Large intestine (tissue), 3 donors: ENCODE measurements at regions not wholly inside any gene's neighbourhood (a gene's known extent, or its start where the extent isn't known, plus 50 kb on each side); places are given as distances from the start of the nearest gene placed in this dataset.

Experiments used
- DNase-seq, 2 donors: peaks; one replicate each; pipeline versions ENCODE4 v3.0.0 to v3.0.0-alpha.2; 2013
- H3K27ac ChIP-seq: one replicate; pipeline ENCODE4 v1.5.1; 2013; ENCODE audit warnings: low read length
- H3K27me3 ChIP-seq: 2 replicates; pipeline ENCODE4 v1.6.1; 2013; ENCODE audit warnings: low read length; ENCODE audit not compliant: control insufficient read depth, insufficient read depth
- H3K36me3 ChIP-seq: 2 replicates; pipeline ENCODE4 v1.6.1; 2013; ENCODE audit warnings: low read length; ENCODE audit not compliant: control insufficient read depth, insufficient read depth
- H3K4me1 ChIP-seq: one replicate; pipeline ENCODE4 v1.6.1; 2013; ENCODE audit warnings: low read length; ENCODE audit not compliant: control insufficient read depth, insufficient read depth
- H3K4me3 ChIP-seq: one replicate; pipeline ENCODE4 v1.5.1; 2013; ENCODE audit warnings: low read length
- H3K9me3 ChIP-seq: one replicate; pipeline ENCODE4 v1.6.1; 2013; ENCODE audit warnings: mild to moderate bottlenecking, low read depth, low read length, moderate library complexity; ENCODE audit not compliant: control insufficient read depth
- WGBS: methylation state at CpG from one replicate; pipeline ENCODE4 v1.1.5; 2013; ENCODE audit warnings: low lambda C conversion rate; ENCODE audit not compliant: insufficient coverage; 5-methylcytosine and 5-hydroxymethylcytosine counted together

DNA sequence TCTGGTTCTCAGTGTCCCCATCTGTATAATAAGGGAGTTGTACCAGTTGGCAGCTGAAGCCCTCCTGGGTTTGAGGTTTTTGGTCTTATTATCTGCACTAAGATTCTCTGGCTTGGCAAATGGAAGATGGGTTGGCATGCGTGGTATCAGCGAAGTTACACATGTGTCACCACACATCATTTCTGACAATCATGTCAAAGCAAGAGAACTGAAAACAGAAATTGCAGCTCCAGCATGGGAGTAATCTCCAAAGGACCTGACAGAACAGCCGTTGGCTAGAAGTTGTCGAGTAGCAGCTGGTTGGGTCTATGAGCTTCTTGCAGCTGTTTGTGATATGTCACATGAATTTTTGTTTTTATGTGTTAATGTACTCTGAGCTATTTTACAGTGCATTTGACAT, 317.4 kb downstream of the SLC4A3 start:
- Histone ChIP-seq H3K27me3 (no peaks in the 10 kb centered on the region), H3K36me3 (no peaks in the 10 kb centered on the region)
- WGBS, result 100% methylated on average over 2 of the region's 4 CpGs

DNA sequence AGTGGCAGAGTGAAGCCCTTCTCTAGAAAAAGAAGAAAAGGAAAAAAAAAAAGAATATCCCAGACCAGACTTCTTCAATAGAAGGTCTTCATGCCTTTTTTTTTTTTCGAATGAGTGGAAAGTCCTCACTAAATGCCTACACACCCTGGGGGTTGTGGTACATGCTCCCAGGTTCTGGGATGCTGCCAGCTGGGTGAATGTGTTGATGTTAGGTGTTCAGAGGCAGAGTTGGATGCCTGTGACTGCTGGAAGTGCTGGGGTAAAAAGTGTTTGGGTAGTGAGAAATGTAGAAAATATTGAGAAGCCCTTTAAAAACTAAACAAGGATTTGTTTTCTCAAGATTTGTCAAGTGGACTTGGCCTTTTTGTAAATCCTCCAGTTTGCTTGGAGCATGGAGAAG, 318.6 kb downstream of the SLC4A3 start:
- Histone ChIP-seq H3K27me3 (no peaks in the 10 kb centered on the region), H3K27ac (no peak overlapping the region), H3K4me1 (no peaks in the 10 kb centered on the region), H3K36me3 (no peaks in the 10 kb centered on the region), H3K9me3 (no peaks in the 10 kb centered on the region), H3K4me3 (no peak overlapping the region)
- WGBS, result no CpG with 5 or more reads among the region's 1 CpG
- DNase-seq, result no peak

More for the DNA sequence above, 317.4 kb downstream of the SLC4A3 start:
- DNase-seq, result no peak
- Histone ChIP-seq H3K9me3 (no peaks in the 10 kb centered on the region), H3K4me3 (no peak overlapping the region), H3K4me1 (no peaks in the 10 kb centered on the region), H3K27ac (no peak overlapping the region)

GRCh38 chr2:219946529-219946928, 319.1 kb downstream of the SLC4A3 start:
- H3K4me1 ChIP-seq, result no peaks in the 10 kb centered on the region
- H3K36me3 ChIP-seq, result no peaks in the 10 kb centered on the region
- DNase-seq, result no peak
- H3K9me3 ChIP-seq, result no peaks in the 10 kb centered on the region
- H3K4me3 ChIP-seq, result no peak overlapping the region
- no peak overlapping the region for H3K27ac ChIP-seq
- no peaks in the 10 kb centered on the region for H3K27me3 ChIP-seq

DNA sequence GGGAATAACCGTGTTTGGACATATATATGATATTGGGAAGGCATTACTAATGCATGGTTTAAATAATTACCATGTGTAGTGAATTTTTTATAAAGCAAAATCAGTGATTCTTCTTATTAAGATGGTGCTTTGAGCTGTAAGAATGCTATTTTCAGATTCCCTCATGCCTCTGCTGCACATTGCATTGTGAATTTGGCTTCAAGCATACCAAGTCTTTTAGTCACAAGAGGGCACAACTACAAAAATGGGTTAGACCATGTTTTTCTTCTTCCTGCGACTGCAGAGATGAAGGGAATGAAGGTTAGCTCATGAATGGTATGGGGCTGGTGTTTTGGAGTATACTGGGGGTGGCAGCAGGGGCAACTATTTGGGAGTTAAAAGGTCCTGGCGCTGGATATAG, 320.1 kb downstream of the SLC4A3 start:
- Histone ChIP-seq H3K27me3 (no peaks in the 10 kb centered on the region), H3K4me1 (no peaks in the 10 kb centered on the region), H3K9me3 (no peaks in the 10 kb centered on the region), H3K4me3 (no peak overlapping the region), H3K27ac (no peak overlapping the region), H3K36me3 (no peaks in the 10 kb centered on the region)
- no peak for DNase-seq
- 83% methylated on average over 1 of the region's 3 CpGs for WGBS

DNA sequence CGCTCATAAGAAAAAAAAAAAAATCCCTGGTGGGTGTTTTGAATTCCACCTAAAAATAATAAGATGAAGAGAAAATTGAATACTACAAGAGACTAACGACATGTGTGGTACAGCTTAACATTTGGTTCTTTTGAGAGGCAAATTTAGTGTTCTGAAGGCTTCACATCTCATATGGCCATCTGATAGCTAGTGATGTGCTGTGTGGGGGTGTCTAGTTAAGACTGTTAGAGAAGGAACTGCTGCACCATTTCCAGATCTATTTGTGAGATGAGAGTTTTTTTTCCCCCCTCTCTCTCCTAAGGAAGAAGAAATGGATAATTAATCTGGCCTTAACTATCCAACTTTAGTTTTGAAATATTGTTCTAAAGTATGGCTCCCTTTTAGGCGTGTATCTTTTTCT, 321.6 kb downstream of the SLC4A3 start:
- Histone ChIP-seq H3K36me3 (no peaks in the 10 kb centered on the region), H3K4me1 (no peaks in the 10 kb centered on the region), H3K4me3 (no peak overlapping the region), H3K27me3 (no peaks in the 10 kb centered on the region), H3K9me3 (no peaks in the 10 kb centered on the region), H3K27ac (no peak overlapping the region)
- 100% methylated on average over 1 of the region's 3 CpGs for WGBS
- no peak for DNase-seq

DNA sequence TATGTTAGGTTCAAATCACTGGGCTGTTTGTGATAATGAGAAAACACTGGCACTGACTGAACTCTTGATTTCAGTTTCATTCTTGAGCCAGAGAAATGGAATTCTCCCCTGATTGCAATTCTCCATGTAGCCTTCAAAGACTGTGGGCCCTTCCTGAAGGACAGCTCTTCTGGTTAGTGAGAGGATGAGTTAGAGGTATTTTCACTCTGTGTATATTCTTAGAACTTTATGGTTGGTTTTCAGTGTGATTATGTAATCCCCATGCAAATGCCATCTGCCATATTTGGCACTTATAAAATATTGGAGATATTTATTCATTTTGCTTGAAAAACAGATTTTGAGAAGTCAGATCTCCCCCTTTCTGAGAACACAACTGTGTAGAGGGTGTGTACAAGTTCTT, 323.7 kb downstream of the SLC4A3 start:
- Histone ChIP-seq H3K4me1 (no peaks in the 10 kb centered on the region), H3K27me3 (no peaks in the 10 kb centered on the region), H3K36me3 (no peaks in the 10 kb centered on the region)

DNA sequence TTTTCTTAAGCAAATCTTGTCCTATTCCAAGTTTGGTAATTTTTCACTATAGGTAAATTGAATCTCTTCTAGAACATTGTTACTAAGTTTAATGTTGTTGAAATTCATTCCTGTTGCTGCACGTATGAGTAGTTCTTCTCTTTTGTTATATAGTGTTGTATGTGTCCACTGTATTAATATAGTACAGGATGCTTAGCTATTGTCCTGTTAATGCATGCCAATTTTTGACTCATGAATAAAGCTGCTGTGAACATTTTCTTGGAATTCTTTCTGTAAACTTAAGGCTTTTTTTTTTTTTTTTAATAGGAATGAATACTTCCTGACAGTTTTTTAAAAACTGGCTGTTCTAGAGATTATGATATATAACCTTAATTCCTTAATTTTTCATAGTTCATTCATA, 326.9 kb downstream of the SLC4A3 start:
- H3K9me3 ChIP-seq, result peaks cover 10% of the 10 kb centered on the region
- no peaks in the 10 kb centered on the region for H3K27me3 ChIP-seq
- no peak for DNase-seq
- H3K4me3 ChIP-seq, result no peak overlapping the region
- H3K27ac ChIP-seq, result no peak overlapping the region
- WGBS, result no CpG with 5 or more reads among the region's 1 CpG
- no peaks in the 10 kb centered on the region for H3K36me3 ChIP-seq
- no peaks in the 10 kb centered on the region for H3K4me1 ChIP-seq

More for the DNA sequence above, 323.7 kb downstream of the SLC4A3 start:
- no peak for DNase-seq
- Histone ChIP-seq H3K27ac (no peak overlapping the region), H3K4me3 (no peak overlapping the region), H3K9me3 (peaks cover 5% of the 10 kb centered on the region)

GRCh38 chr2:219957820-219958219, 330.4 kb downstream of the SLC4A3 start:
- no CpG with 5 or more reads among the region's 1 CpG for WGBS
- Histone ChIP-seq H3K9me3 (peaks cover 10% of the 10 kb centered on the region), H3K27me3 (no peaks in the 10 kb centered on the region), H3K27ac (no peak overlapping the region), H3K36me3 (no peaks in the 10 kb centered on the region), H3K4me3 (no peak overlapping the region), H3K4me1 (no peaks in the 10 kb centered on the region)
- no peak for DNase-seq

DNA sequence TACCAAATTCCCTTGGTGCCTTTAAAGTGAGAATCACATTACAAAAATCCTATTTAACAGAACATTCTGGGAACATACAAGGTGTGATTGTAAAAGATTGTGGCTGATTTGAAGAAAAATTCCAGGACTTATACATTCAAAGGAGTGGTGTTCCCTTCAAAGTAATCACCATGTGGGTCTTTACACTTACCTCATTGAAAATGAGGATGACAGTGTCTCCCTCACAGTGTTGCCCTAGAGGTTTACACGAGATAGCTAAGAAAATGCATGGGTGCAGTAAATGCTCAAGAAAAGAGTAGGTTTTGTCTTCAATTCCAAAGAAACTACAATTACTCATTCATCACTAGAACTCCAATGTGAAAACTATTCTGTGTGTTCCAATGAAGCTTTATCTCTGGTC, 331.5 kb downstream of the SLC4A3 start:
- DNase-seq, result no peak
- H3K9me3 ChIP-seq, result peaks cover 10% of the 10 kb centered on the region
- no peaks in the 10 kb centered on the region for H3K27me3 ChIP-seq
- H3K4me1 ChIP-seq, result no peaks in the 10 kb centered on the region
- H3K27ac ChIP-seq, result no peak overlapping the region
- no CpG with 5 or more reads among the region's 1 CpG for WGBS
- H3K36me3 ChIP-seq, result no peaks in the 10 kb centered on the region
- H3K4me3 ChIP-seq, result no peak overlapping the region

DNA sequence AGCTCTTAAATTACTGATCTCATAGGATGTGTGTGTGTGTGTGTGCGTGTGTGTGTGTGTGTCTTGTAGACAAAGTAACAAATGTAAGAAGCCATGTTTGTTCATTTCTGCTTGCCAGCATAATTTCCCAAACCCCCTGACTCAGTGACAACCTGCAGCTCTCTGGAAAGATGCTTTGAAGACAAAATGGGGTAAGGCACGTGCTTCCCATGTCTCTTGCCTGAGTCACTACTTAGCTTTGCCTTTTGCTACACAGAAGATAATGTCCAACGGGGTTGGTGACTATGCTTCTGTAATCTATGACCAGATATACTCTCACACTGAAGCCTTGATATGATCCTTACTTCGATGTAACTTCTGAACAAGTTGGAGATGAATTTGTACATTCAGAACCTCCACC, 332.0 kb downstream of the SLC4A3 start:
- Histone ChIP-seq H3K9me3 (peaks cover 10% of the 10 kb centered on the region), H3K27ac (no peak overlapping the region), H3K27me3 (no peaks in the 10 kb centered on the region), H3K36me3 (no peaks in the 10 kb centered on the region), H3K4me3 (no peak overlapping the region), H3K4me1 (no peaks in the 10 kb centered on the region)
- no peak for DNase-seq
- no CpG with 5 or more reads among the region's 4 CpGs for WGBS

GRCh38 chr2:219961947-219962498, 334.6 kb downstream of the SLC4A3 start:
- Histone ChIP-seq H3K36me3 (no peaks in the 10 kb centered on the region), H3K4me1 (no peaks in the 10 kb centered on the region), H3K9me3 (no peaks in the 10 kb centered on the region), H3K27me3 (no peaks in the 10 kb centered on the region), H3K4me3 (no peak overlapping the region), H3K27ac (no peak overlapping the region)
- WGBS, result no CpG with 5 or more reads among the region's 4 CpGs
- DNase-seq, result no peak
